NCI-H446 (cell line): ENCODE measurements at regions not wholly inside any gene's neighbourhood (a gene's known extent, or its start where the extent isn't known, plus 50 kb on each side); places are given as distances from the start of the nearest gene placed in this dataset.

ENCODE experiments used
- DNase-seq, 2 experiments: peaks; one replicate each; lab custom pipeline; 2025; lab: John Stamatoyannopoulos, UW

DNA sequence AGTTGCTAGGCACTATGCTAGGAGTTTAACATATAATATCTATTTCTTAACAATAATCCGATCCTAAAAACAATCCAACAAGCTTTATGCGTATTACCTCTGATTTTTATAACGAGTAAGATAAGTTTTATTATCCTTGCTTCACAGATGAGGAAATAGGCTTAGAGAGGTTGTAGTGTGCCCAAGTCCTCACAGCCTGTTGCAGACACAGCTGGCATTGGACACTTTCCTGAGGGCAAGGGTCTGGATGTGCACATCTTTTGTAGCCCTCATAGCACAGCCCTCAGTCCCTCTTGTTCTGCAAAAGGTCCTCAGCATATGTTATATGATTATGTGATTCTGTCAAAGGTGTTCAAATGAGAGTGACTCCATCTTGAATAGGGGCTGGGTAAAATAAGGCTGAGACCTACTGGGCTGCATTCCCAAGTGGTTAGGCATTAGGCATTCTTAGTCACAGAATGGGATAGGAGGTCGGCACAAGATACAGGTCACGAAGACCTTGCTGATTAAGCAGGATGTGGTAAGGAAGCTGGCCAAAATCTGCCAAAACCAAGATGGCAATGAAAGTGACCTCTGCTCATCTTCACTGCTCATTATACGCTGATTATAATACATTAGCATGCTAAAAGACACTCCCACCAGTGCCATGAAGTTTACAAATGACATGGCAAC, 75.7 kb upstream of the F3 start:
- no peak for DNase-seq

DNA sequence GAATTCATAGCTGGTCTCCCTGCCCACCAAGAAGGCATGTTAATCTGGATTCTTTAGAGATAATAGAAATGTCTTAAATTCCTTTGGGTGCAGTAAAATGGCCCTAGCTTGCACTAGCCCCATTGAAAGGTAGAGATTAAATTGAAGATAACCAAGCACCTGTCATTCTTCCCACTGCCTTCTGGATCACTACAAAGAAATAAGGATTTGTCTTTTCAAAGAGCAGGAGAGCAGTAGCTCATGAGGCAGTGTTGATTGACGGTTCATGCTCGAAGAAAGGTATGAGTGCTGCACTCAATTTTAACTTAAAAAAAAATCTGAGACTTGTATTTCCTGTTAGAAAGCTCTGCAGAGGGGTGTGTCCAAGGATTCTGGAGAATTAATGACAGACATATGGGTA, 74.9 kb upstream of the F3 start:
- DNase-seq = no peak

DNA sequence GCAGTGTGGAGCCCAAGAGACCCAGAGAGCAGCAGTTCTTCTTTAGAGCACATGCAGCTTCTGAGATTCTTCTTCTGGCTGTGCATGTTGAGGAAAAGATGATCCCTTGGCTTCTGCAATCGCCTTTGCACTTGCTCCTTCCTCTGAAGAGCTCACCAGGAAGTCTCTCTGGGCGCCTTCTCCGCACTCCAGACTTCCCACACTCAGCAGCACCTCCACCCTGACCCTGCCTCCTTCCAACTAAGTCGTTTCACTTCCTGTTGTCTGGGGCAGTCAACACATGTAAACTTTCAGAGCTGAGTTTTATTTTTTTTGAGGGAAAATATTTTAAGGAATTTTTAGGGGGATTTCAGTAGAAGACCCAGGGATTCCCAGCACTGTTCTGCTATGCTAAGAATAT, 73.4 kb upstream of the F3 start:
- no peak for DNase-seq

DNA sequence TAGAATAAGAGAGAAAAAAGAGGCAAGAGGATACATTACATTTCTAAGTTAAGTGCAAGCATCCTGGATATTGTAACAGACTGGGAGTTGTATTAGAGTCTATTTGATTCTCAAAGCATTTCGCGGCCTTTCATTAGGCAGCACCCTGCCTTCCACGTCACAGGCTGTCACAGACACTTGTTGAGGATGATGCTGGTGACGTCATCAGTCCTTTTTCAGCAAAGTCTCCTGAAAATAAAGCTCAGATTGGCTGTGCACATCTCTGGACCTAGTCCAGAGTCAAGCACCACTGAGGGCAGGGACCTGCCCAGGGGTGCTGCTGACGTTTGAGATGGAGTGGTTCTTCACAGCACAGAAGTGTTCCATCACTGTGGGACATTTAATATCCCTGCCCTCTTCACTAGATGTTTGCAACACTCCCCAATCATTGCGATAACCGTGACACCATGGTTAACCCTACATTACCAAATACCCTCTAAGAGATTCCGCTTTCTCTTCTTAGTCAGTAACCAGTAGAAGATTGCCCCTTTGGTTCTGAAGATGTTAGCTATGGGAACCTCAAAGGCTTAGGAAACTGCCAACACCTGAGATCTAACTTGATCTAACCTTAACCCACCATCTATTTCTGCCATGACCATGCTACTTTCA, 72.7 kb upstream of the F3 start:
- DNase-seq = no peak

DNA sequence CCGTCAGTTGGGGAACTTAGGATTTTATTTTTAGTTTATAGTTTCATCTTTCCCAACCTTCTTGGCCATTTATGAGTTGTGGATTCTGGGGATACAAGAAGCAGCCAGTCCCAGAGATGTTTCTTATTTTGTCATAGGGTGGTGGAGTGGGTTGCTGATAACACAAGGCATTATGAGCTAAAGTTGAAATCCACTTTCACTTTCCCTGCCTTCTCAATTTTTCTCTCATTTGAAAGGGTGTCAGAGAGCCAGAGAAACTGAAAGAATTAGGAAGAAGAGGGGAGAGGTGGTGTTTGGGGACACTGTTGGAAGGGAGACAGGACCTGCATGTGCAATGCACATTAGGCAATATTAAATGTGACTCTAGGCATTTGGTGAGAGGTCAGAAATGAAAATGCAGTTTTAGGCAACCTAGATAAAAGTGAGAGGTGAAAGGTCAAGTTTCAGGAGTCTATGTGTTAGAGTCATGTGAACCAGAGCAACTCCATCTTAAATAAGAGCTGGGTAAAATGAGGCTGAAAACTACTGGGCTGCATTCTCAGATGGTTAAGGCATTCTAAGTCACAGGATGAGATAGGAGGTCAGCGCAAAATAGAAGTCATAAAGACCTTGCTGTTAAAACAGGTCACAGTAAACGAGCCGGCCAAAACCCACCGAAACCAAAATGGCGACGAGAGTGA, 71.1 kb upstream of the F3 start:
- DNase-seq = no peak

DNA sequence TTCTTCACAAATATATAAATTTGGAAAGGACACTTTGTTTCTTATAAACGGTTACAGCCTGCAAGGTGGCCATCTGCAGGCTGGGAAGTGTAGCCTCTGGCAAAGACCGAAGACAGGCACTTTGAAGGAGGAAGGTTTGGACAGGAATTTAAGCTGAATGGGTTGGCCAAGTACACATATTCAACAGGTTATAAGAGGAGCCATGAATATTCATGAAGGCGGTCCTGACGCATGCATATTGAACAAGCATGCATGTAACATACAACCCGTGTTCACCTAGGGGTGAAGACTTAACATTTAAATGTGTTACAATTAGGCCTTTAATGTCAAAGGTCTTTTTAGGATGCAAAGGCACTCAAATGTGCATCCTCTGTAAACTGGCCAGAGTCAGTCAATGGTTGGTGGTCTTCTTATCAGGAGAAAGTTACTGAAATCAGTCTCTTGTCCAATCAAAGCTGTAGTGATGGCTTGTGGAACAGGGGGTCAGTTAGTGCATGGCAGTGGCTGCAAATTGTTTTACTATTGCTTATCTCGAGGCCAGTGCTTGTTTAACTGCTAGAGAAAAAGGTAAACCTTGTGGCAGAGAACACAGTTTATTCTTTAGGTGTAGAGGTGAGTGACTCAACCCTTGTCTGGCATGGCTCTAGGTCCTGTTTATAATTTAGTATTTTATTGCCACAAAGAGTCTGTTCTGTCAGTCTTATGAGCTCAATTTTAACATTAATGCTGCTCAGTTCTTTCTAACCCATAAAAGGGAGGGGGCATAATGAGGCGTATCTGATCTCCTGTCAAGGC, 70.3 kb upstream of the F3 start:
- DNase-seq = no peak

DNA sequence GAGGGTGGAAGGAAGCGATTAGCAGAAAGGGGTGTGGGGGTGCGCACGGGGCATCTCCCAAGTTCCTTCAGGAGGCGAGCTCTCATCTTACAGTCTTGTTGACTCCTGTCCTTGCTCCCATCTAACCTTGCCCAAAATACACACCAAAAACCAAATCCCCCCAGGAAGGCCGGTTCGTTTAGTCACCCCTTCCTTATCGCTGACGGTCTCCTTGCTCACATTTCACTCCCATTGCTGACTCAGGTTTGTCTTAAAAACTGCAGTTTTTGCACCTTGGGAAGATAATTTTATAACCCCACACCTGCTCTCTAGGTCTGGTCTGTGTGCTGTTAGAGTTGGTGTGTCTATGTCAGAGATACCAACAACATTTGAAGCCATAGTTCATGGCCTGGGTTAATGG, 68.1 kb upstream of the F3 start:
- DNase-seq = no peak

DNA sequence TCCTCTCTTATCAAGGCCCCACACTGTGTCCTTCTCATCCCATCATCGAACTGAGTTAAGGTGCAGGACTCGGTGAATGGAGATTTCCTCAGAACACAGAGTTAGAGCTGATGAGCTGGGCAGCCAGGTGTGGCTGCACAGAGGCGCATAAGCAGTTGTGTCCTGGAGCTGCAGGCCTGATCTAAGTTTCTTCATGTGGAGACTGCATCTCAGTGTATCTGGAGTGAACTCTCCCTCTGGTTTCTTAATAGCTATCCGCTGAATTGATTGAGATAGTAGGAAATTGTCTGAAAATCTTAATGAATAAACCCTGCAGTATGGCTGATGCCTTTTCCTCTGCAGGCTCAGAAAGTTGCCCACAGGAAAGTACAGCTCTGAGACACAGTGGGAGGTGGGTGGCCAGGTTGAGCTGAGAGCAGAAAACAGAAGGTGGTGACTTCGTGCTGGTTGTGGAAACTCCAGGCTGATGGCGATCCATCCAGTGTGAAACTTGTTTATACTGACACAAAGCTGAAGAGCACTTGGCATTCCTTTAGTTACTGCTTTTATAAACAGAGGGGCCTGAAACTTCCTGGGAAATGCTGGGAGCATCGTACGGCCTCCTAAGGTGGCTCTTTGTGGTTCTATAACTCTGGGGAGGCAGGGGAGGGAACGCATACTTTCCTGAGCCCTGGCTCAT, 67.4 kb upstream of the F3 start:
- no peak for DNase-seq

DNA sequence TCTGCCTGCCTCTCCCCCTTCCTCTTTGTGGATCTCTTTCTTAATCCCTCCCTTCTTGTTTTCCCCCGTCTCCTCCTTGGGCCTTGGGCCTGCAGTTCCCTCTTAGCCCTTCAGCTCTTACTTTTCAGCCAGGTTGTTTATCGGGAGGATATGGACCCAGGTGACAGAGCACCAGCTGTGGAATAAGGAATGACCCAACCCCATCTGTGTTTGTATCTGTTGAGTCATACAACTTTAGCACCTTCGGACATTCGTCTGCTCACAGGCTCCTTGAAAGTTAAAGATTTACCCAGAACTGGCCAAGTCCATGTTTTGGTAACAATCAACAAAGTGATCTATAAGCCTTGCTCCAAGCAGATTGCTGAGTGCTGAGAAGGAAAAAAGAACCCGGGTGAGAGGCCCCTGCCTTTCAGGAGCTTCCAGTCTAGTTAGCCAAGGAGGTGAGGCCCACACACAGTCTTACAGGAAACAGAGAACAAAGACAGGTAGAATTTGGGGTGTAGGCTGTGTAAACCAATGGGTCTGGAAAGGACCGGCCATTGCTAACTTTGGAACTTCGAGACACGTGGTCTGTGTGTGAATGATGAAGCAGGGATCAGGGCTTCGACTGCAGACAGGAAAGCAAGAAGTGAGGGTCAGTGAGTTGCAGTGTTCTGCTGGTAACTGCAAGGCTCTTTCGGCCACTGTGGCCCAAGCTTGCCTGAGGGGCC, 66.7 kb upstream of the F3 start:
- no peak for DNase-seq

DNA sequence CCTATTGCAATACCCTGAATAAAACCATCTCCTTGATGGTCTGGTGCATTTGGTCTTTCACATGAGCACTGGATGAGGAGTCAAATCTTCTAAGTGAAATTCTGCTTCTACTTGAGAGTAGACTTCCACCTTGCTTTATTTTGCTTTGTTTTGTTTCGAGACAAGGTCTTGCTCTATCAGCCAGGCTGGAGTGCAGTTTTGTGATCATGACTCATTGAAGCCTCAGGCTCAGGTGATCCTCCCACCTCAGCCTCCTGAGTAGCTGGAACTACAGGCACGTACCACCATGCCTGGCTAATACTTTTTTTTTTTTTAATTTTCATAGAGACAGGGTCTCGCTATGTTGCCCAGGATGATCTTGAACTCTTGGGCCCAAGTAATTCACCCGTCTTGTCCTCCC, 65.8 kb upstream of the F3 start:
- DNase-seq = no peak

DNA sequence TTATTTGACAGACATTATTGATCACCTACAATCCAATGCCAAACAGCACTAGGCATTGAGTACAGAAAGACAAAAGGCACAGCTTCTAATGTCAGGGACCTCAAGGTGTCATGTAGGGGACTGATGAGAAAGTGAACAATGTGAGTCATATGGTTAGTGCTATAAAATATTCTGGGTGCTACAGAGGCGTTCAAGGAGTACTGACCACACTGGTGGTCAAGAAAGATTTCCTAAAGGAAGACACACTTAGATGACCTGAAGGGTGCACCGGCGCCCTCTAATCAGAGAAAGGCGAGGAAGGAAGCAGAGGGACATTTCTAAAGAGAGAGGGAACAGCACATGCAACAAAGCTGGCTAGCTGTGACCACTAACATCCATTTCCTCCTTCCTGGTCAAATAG, 64.9 kb upstream of the F3 start:
- DNase-seq = no peak

DNA sequence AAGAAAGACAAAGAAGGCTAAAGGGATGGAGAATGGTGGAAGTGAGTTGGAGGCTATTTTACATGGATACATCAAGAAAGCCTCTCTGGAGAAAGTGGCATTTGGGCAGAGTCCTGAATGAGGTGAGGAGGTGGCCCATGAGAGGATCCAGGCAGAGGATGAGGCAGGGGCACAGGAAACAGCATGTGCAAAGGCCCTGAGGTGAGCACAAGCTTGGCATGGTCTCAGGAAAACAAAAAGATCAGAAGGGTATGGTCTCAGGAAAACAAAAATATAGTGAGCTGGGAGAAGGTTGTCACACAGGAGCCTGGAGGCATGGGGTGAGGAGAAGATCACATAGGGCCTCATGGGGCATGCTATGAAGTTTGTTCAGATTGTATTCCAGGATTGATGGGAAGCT, 62.1 kb upstream of the F3 start:
- no peak for DNase-seq

DNA sequence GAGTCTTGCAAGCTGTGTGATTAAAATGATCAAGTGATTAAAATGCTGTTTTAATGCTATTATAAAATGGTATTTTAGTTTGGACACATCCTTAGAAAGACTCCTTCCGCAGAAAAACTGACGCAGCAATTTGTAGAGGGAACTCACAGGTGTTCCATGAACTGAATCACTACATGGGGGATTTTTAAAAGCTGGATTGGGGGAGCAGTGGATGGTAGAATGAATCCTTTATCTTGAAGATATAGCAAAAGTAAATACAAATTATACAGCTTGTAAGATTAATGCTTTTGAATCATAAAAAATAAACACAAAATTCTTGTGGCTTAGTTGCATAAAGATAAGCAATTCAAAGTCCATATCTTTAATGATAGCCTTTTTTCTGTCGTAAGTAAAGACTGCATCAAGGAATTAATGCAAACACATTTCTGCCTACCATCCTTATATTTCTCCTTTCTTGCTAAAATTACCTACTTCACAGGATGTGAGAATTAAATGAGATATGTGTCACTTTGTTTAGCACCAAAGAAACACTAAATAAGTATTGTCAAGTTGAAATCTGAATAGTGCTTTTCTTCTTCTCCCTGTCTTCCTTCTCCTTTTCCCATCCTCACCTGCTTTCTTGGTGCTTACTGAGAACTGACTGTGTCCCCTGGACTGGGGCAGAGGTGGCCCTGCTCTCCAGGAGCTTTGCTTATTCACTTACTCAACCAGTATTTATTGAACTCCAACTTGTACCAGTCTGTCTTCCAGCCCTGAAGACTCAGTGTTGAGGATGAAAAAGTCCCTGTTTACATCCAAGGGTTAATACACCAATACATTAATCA, 61.5 kb upstream of the F3 start:
- no peak for DNase-seq

DNA sequence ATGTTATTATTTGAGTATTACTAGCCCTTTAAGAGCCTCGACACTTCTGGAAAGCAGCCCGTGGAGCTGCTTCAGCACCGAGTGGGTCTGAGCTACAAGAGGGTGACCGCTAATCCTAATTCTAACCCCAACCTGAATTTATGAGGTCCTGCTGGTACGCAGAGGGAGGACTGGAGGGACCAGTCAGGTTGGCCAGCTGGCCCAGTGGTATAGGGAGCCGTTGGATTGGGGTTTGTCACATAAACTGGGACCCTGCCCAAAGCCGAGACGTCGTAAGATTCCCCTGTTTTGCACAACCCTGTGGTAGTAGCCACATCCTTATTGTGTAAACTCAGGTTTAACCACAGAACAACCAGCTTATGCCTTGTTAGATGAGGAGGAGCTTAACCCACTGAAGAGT, 60.8 kb upstream of the F3 start:
- no peak for DNase-seq

DNA sequence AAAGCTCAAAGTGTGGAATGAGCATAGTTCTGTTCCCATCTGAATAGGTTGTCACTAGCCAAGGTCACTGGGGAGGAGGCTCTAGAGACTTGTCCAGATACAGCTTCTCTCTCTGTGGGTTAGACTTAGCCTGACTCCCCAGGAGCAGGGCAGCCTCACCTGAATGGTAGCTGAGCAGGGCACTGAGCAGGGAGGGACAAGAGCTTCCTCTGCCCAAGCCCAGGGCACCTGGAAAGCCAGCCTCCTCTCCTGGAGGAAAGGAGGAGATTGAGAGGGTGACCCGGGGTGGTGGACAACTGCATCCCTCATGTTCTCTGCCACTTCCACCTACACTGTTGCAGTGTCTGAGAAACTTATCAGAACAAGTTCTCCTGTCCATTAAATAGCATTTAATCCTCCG, 59.0 kb upstream of the F3 start:
- DNase-seq = no peak

DNA sequence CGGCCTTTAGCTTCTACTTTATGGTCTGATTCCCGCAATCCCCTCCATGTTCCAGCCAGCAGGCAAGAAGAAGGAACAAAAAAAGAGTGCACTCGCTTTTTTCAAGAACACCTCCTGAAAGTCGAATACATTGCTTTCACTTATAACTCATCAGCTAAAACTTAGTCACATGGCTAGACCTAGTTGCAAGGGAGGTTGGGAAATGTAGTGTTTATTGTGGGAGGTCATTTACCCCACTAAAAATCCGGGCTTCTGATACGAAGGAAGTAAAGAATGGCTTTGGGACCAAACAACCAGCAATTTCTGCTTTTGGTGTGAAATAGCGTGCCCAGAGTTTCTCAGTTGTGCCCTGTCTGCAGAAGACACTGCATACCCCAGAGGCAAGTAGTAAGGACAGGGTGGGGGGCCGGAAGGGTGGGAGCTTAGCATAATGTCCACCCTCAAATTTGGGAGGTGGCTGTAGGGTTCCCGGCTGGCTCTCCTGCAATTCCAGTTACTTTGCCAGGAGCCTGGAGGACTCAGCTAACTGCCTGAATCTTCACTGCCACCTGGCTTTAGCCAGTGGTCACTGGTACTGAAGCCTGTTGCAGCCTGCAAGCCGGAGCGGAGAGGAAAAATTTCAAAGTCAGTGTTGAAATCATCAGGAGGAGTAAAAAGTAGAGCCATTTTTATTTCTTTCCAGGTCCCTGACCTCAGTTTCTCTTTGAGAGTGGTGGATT, 57.7 kb upstream of the F3 start:
- DNase-seq = no peak

DNA sequence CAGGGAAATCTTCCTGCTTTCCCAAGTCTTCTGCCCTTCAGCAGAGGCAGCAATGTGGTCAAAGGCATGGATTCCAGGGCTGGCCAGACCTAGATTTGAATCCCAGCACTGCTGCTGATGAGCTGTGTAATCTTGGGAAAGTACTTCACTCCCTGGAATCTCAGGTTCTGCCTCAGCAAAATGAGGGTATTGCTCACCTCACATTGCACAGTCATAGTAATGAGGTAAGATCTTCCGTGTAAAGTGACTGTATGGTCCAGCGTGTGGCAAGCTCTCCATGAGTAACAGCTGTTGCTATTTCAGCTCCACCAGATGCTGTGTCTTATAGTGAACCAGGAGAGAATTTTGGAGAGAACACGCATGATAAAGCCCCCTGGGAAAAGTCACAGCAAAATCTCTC, 56.1 kb upstream of the F3 start:
- no peak for DNase-seq

DNA sequence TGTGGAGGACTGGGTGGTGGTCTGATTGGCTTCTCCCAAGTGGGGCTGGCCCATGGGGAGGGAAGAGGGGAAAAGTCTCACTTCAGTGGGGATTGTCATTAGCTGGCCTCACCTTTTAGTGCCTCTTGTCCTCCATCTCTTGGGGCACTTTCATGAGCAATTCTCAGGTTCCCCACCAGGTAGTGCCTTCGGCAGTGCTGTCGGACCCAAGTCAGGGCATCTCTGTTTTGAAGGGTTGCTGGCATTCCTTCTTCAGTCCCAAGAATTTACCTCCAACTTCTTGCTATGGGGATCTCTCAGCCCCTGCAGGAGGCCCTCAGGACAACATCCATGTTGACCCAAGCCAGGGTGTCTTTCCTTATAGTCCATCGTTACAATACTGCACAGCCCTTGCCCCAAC, 54.7 kb upstream of the F3 start:
- DNase-seq = no peak

DNA sequence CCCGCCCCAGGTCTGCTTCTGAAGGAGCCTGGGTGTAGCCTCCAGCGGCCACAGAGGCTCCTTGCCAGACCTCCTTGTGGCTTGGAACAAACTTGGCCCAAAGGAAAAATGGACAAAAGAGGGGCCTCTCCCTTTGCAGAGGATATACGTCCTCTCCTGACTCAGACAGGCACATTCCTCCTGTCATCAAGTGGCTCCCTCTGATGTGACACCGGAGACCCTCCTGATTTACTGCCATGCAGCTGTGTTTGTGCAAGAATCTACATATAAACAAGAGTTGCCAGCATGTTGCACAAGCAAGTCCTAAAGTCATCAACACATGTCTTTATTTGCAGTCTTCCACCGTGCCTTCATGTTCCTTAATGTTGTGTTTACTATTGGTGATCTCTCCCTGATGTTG, 54.1 kb upstream of the F3 start:
- no peak for DNase-seq

DNA sequence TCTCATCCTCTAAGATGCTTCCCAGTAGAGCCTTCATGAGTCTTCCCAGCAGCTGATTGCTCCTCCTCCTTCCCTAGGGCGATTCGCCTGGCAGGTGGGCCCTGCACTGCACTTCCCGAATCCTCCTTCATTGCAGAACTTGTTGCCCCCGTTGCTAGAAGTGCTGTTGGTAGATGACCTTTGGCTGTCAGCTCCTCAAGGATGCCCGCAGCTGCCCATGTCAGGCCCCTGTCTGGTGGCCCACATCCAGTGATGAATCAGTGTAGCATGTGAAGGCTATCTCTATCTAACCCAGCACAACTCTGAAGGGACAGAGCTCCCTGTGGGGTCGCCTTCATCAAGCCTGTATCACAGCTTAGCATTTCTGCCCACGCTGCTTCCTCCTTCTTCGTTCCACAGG, 52.1 kb upstream of the F3 start:
- DNase-seq = no peak
